Hematopoietic multipotent progenitor cell treated with erythropoietin and hydrocortisone succinate and interleukin-3 and kit ligand, for 8 days (in vitro differentiated cells): ENCODE measurements at regions not wholly inside any gene's neighbourhood (a gene's known extent, or its start where the extent isn't known, plus 50 kb on each side); places are given as distances from the start of the nearest gene placed in this dataset.
"Not testable (repeated sequence)": the region's sequence is repeated elsewhere in the genome, so short reads cannot be mapped to it uniquely, and the experiment has no call there.

ENCODE experiments used
- DNase-seq: peaks from one replicate; pipeline ENCODE4 v3.0.0-alpha.2; 2015

DNA sequence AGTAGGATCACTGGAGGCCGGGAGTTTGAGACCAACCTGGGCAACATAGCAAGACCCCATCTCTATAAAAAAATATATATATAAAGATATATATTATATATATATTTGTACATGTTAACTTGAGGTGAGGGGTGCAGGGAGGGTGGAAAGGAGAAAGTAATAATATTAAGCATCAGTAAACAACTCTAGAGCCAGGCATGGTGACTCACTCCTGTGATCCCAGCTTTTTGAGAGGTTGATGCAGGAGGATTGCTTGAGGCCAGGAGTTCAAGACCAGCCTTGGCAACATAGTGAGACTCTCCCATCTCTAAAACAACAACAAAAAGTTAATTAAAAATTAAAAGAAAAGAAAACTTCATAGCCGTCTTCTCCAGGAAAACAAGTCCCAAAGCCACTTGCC, 61.7 kb upstream of the SMURF2 start:
- no peak for DNase-seq

DNA sequence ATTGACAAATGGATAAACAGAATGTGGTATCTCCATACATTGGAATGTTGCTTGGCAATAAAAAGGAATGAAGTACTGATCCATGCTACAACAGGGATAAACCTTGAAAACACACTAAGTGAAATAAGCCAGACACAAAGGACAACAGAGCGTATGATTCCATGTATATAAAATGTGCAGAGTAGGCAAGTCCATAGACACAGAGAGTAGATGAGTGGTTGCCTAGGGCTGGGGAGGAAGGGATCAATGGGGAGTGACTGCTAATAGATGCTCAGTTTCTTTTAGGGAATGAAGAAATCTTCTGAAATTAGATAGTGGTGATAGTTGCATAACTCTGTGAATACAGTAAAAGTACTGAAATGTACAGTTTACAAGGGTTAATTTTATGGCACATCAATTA, 59.4 kb upstream of the SMURF2 start:
- not testable (repeated sequence) for DNase-seq

- not testable (repeated sequence) for DNase-seq
Observed at GRCh38 chr17:64720253-64720652, 58.1 kb upstream of the SMURF2 start.

- DNase-seq: not testable (repeated sequence)
Observed at GRCh38 chr17:64719517-64719916, 57.4 kb upstream of the SMURF2 start.

GRCh38 chr17:64718816-64719215, 56.7 kb upstream of the SMURF2 start:
- not testable (repeated sequence) for DNase-seq

- DNase-seq: no peak
Observed at GRCh38 chr17:64718058-64718457, 56.0 kb upstream of the SMURF2 start.

DNA sequence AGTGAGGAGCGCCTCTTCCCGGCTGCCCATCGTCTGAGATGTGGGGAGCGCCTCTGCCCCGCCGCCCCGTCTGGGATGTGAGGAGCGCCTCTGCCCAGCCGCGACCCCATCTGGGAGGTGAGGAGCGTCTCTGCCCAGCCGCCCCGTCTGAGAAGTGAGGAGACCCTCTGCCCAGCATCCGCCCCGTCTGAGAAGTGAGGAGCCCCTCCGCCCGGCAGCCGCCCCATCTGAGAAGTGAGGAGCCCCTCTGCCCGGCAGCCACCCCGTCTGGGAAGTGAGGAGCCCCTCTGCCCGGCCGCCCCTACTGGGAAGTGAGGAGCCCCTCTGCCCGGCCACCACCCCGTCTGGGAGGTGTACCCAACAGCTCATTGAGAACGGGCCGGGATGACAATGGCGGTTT, 54.4 kb upstream of the SMURF2 start:
- DNase-seq: not testable (repeated sequence)

GRCh38 chr17:64713786-64714185, 51.7 kb upstream of the SMURF2 start:
- not testable (repeated sequence) for DNase-seq

DNA sequence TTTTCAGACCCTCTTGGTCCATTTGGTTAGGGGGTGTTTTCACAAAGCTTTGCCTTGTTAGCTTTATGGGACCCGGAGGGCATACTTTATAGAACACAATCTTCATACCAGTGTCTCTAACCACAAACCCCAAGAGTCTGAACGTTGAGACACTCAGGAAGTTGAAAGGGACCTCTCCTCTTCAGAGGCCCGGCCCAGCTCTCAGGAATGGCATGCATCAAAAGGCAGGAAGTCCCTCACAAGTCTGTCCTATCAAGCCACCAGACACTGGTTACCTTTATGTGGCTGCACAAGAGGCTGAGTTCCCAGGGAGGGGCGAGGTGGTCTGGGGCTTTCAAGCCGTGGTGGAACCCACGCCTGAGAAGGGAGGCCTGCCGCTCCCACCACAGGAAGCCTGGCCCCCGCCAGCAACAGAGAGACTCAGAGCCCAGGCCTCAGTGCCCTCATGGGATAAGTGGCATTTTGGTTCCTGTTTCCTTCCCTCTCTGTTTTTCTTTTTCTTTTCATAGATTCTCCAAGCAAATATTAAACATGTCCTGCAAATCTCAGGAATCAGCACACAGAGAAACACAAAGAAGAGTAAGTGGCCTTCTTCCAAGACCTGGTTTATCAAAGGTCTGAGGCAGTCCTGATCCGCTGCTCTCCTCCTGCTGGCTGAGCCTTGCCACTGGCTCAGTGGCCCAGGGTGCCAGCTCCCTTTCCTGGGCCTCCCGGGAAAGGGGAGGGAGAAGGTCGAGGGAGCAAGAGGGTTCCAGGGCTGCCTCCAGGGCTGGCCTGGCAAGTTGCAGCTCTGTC, 50.6 kb upstream of the SMURF2 start:
- peak; percentile 18 for DNase-seq
